K562 (cell line): ENCODE measurements at regions not wholly inside any gene's neighbourhood (a gene's known extent, or its start where the extent isn't known, plus 50 kb on each side); places are given as distances from the start of the nearest gene placed in this dataset.

Experiments
- ARNT ChIP-seq, 2 experiments: fragments of 450-650 bp; IDR thresholded peaks; 2 replicates each; pipeline ENCODE4 v1.6.1; 2016; ENCODE audit warnings: mild to moderate bottlenecking in 1 of 2
- BRCA1 ChIP-seq, 2 experiments: fragments of 450-650 bp in 1 of 2; sonication (generic) in 1 of 2; formaldehyde crosslinking in 1 of 2; IDR thresholded peaks; 2 replicates each; pipeline versions ENCODE4 v1.5.0 to v1.6.1; 2017 to 2020; ENCODE audit warnings: mild to moderate bottlenecking in 1 of 2, missing genetic modification reagents in 1 of 2
- CTCF ChIP-seq, 3 experiments: IDR thresholded peaks in 2 of 3; conservative IDR thresholded peaks in 1 of 3; 2 replicates each; pipeline ENCODE4 v1.5.1; 2011 to 2012; ENCODE audit warnings: low read length in 3 of 3, mild to moderate bottlenecking in 3 of 3, control low read depth in 2 of 3, improper control_type of control experiment in 1 of 3, inconsistent platforms in 1 of 3, low read depth in 1 of 3, mixed read lengths in 1 of 3, moderate library complexity in 1 of 3; ENCODE audit not compliant: insufficient read depth in 2 of 3
- FOSL1 ChIP-seq: fragments of 200-800 bp; sonication (Bioruptor generic); conservative IDR thresholded peaks from 2 replicates; pipeline ENCODE4 v1.6.1; 2016; ENCODE audit warnings: missing genetic modification characterization, missing compliant biosample characterization
- GTF2F1 ChIP-seq: IDR thresholded peaks from 2 replicates; pipeline ENCODE4 v1.6.1; 2011; ENCODE audit warnings: low read depth, low read length, improper control_type of control experiment
- HDAC1 ChIP-seq, 2 experiments: fragments of 450-650 bp; IDR thresholded peaks; 2 replicates each; pipeline ENCODE4 v1.6.1; 2016 to 2017; ENCODE audit warnings: inconsistent platforms in 1 of 2, mild to moderate bottlenecking in 1 of 2, moderate library complexity in 1 of 2
- MAZ ChIP-seq, 2 experiments: fragments of 450-650 bp in 1 of 2; sonication (generic) in 1 of 2; formaldehyde crosslinking; IDR thresholded peaks in 1 of 2; conservative IDR thresholded peaks in 1 of 2; 2 replicates each; pipeline versions ENCODE4 v1.4.0 to v1.5.0; 2020; ENCODE audit warnings: mild to moderate bottlenecking in 1 of 2, missing genetic modification reagents in 1 of 2
- MXD1 ChIP-seq: fragments of 250-450 bp; sonication (Bioruptor Pico); IDR thresholded peaks from 2 replicates; pipeline ENCODE4 v1.8.0; 2021; ENCODE audit warnings: borderline replicate concordance, mild to moderate bottlenecking, moderate library complexity; ENCODE audit not compliant: poor library complexity, severe bottlenecking
- MXI1 ChIP-seq: IDR thresholded peaks from 2 replicates; pipeline ENCODE4 v1.6.1; 2011; ENCODE audit warnings: low read depth, mild to moderate bottlenecking, improper control_type of control experiment, low read length
- NFXL1 ChIP-seq: fragments of 450-650 bp; formaldehyde crosslinking; IDR thresholded peaks from 2 replicates; pipeline ENCODE4 v1.4.0; 2021; ENCODE audit warnings: mild to moderate bottlenecking
- RAD51 ChIP-seq: fragments of 450-650 bp; IDR thresholded peaks from 2 replicates; pipeline ENCODE4 v1.7.1; 2016; ENCODE audit warnings: low read depth, mild to moderate bottlenecking, borderline replicate concordance
- RERE ChIP-seq: sonication (generic); formaldehyde crosslinking; IDR thresholded peaks from 2 replicates; pipeline ENCODE4 v1.8.0; 2023; ENCODE audit warnings: missing genetic modification reagents, mild to moderate bottlenecking, borderline replicate concordance
- USF2 ChIP-seq: sonication (generic); formaldehyde crosslinking; IDR thresholded peaks from 2 replicates; pipeline ENCODE4 v1.5.0; 2020; ENCODE audit warnings: missing genetic modification reagents

GRCh38 chr7:96416116-96416515 lies 94.2 kb upstream of the SLC25A13 start:
- TF ChIP-seq BRCA1 (IDR thresholded peaks at IDR 0.05) (no peak), BRCA1 (CRISPR knock-in tag; IDR thresholded peaks at IDR 0.05) (no peak), MXI1 (no peak), RAD51 (no peak), MAZ (CRISPR knock-in tag; conservative IDR thresholded peaks at IDR 0.05 in 1 of 2, IDR thresholded peaks at IDR 0.05 in 1 of 2) (no peak), RERE (CRISPR knock-in tag) (no peak), CTCF (IDR thresholded peaks at IDR 0.05 in 2 of 3, conservative IDR thresholded peaks at IDR 0.05 in 1 of 3; ENCODE audit: insufficient read depth in 2 of 3, low read depth in 1 of 3, low read length in 3 of 3) (no peak), GTF2F1 (no peak), FOSL1 (tag) (no peak), NFXL1 (CRISPR knock-in tag) (no peak), HDAC1 (IDR thresholded peaks at IDR 0.05) (no peak), ARNT (IDR thresholded peaks at IDR 0.05) (no peak), USF2 (no peak), MXD1 (CRISPR knock-in tag) (no peak)
